Common myeloid progenitor, CD34-positive (primary cell): ENCODE measurements at regions not wholly inside any gene's neighbourhood (a gene's known extent, or its start where the extent isn't known, plus 50 kb on each side); places are given as distances from the start of the nearest gene placed in this dataset.

ENCODE experiments used
- CTCF ChIA-PET: fragments of 350-600 bp; sonication (Branson Sonifier 250); formaldehyde crosslinking; loops from one replicate; lab custom pipeline; 2021; ENCODE audit warnings: antibody characterized with exemption; lab: Charles Lee
- POLR2A ChIA-PET: fragments of 350-600 bp; sonication (Branson Sonifier 250); formaldehyde crosslinking; loops from one replicate; lab custom pipeline; 2021; ENCODE audit warnings: antibody characterized with exemption; lab: Charles Lee
- DNase-seq, 3 donors: peaks; one replicate each; pipeline versions ENCODE4 v3.0.0 to v3.0.0-alpha.2; 2013
- H3K27ac ChIP-seq, 2 experiments: 1 replicate in 1 of 2; 2 replicates in 1 of 2; pipeline ENCODE4 v1.7.0; 2013; ENCODE audit warnings: inconsistent platforms in 2 of 2, low read length in 2 of 2, mild to moderate bottlenecking in 2 of 2, low read depth in 1 of 2, moderate library complexity in 1 of 2; ENCODE audit not compliant: severe bottlenecking in 2 of 2, insufficient read depth in 1 of 2, poor library complexity in 1 of 2
- H3K27me3 ChIP-seq, 5 experiments: replicated peaks in 2 of 5; 1 replicate in 3 of 5; 2 replicates in 2 of 5; pipeline versions ENCODE4 v1.6.1 to v1.7.0; 2013; ENCODE audit warnings: low read length in 4 of 5, mild to moderate bottlenecking in 2 of 5, moderate library complexity in 2 of 5, inconsistent platforms in 1 of 5; ENCODE audit not compliant: insufficient read depth in 5 of 5, control insufficient read depth in 4 of 5
- H3K36me3 ChIP-seq, 4 experiments: 1 replicate in 2 of 4; 2 replicates in 2 of 4; pipeline versions ENCODE4 v1.6.1 to v1.7.0; 2013; ENCODE audit warnings: low read length in 3 of 4, control low read depth in 1 of 4, mild to moderate bottlenecking in 1 of 4; ENCODE audit not compliant: control insufficient read depth in 4 of 4, insufficient read depth in 4 of 4
- H3K4me1 ChIP-seq, 4 experiments: 1 replicate in 3 of 4; 2 replicates in 1 of 4; pipeline versions ENCODE4 v1.6.1 to v1.7.1; 2013; ENCODE audit warnings: low read length in 3 of 4, mild to moderate bottlenecking in 3 of 4, control low read depth in 1 of 4, inconsistent platforms in 1 of 4, moderate library complexity in 1 of 4; ENCODE audit not compliant: control insufficient read depth in 4 of 4, insufficient read depth in 4 of 4; ENCODE audit errors: control extremely low read depth in 1 of 4
- H3K4me3 ChIP-seq, 7 experiments: 1 replicate in 4 of 7; 2 replicates in 3 of 7; pipeline versions ENCODE4 v1.5.1 to v1.7.0; 2013; ENCODE audit warnings: mild to moderate bottlenecking in 7 of 7, low read length in 6 of 7, moderate library complexity in 6 of 7, inconsistent platforms in 2 of 7, low read depth in 2 of 7, control low read depth in 1 of 7; ENCODE audit not compliant: insufficient read depth in 4 of 7, control insufficient read depth in 1 of 7; ENCODE audit errors: extremely low read depth in 1 of 7
- H3K9me3 ChIP-seq, 5 experiments: 1 replicate in 4 of 5; 2 replicates in 1 of 5; pipeline versions ENCODE4 v1.6.1 to v1.7.1; 2013; ENCODE audit warnings: low read length in 4 of 5, mild to moderate bottlenecking in 2 of 5, inconsistent platforms in 1 of 5, low read depth in 1 of 5, moderate library complexity in 1 of 5; ENCODE audit not compliant: control insufficient read depth in 4 of 5, insufficient read depth in 2 of 5; ENCODE audit errors: control extremely low read depth in 1 of 5
- WGBS: methylation state at CpG from one replicate; pipeline ENCODE4 v1.1.5; 2013; ENCODE audit not compliant: insufficient coverage; 5-methylcytosine and 5-hydroxymethylcytosine counted together

GRCh38 chr13:106311004-106311403, 224.5 kb downstream of the EFNB2 start:
- POLR2A ChIA-PET, result no interaction called here
- CTCF ChIA-PET, result no interaction called here
- H3K9me3 ChIP-seq, result no peaks in the 10 kb centered on the region
- WGBS, result 100% methylated on average over 4 of the region's 9 CpGs
- no peaks in the 10 kb centered on the region for H3K4me1 ChIP-seq
- H3K36me3 ChIP-seq, result no peaks in the 10 kb centered on the region
- H3K4me3 ChIP-seq, result no peak overlapping the region
- no peak overlapping the region for H3K27ac ChIP-seq
- no peak for DNase-seq
- peaks cover 0 to 3% (median 0%) of the 10 kb centered on the region in 5 experiments for H3K27me3 ChIP-seq

GRCh38 chr13:106310291-106310865, 225.1 kb downstream of the EFNB2 start:
- no peak for DNase-seq
- H3K36me3 ChIP-seq, result no peaks in the 10 kb centered on the region
- no CpG with 5 or more reads among the region's 1 CpG for WGBS
- no peaks in the 10 kb centered on the region for H3K9me3 ChIP-seq
- H3K4me3 ChIP-seq, result no peak overlapping the region
- H3K4me1 ChIP-seq, result no peaks in the 10 kb centered on the region
- no peak overlapping the region for H3K27ac ChIP-seq
- H3K27me3 ChIP-seq, result peaks cover 0 to 3% (median 0%) of the 10 kb centered on the region in 5 experiments
- POLR2A ChIA-PET, result no interaction called here
- CTCF ChIA-PET, result interaction anchor here (0.6 to 0.7 kb wide), 2 partner anchors 8 to 19 kb away, joined by 3 read pairs; no protein-coding TSS in a partner anchor

GRCh38 chr13:106306748-106307277, 228.6 kb downstream of the EFNB2 start:
- Histone ChIP-seq H3K27ac (no peak overlapping the region), H3K27me3 (peaks cover 0 to 3% (median 0%) of the 10 kb centered on the region in 5 experiments), H3K4me1 (no peaks in the 10 kb centered on the region), H3K36me3 (no peaks in the 10 kb centered on the region), H3K9me3 (peaks cover 0 to 2% (median 0%) of the 10 kb centered on the region in 5 experiments), H3K4me3 (no peak overlapping the region)
- ChIA-PET POLR2A (no interaction called here), CTCF (no interaction called here)
- DNase-seq, result no peak
- WGBS, result 100% methylated on average over 4 of the region's 6 CpGs

GRCh38 chr13:106302843-106303242, 232.6 kb downstream of the EFNB2 start:
- ChIA-PET CTCF (no interaction called here), POLR2A (no interaction called here)
- Histone ChIP-seq H3K27ac (no peak overlapping the region), H3K27me3 (no peaks in the 10 kb centered on the region), H3K4me3 (no peak overlapping the region), H3K36me3 (no peaks in the 10 kb centered on the region), H3K4me1 (no peaks in the 10 kb centered on the region), H3K9me3 (peaks cover 0 to 6% (median 0%) of the 10 kb centered on the region in 5 experiments)
- WGBS, result no CpG with 5 or more reads among the region's 2 CpGs
- DNase-seq, result no peak

- WGBS, result no CpG with 5 or more reads among the region's 1 CpG
Observed at GRCh38 chr13:106302011-106302410, 233.5 kb downstream of the EFNB2 start.

GRCh38 chr13:106299621-106300020, 235.8 kb downstream of the EFNB2 start:
- H3K36me3 ChIP-seq, result no peaks in the 10 kb centered on the region
- no peaks in the 10 kb centered on the region for H3K27me3 ChIP-seq
- H3K4me1 ChIP-seq, result no peaks in the 10 kb centered on the region
- peaks cover 0 to 8% (median 0%) of the 10 kb centered on the region in 5 experiments for H3K9me3 ChIP-seq
- CTCF ChIA-PET, result no interaction called here
- no peak overlapping the region for H3K27ac ChIP-seq
- no peak overlapping the region for H3K4me3 ChIP-seq
- POLR2A ChIA-PET, result no interaction called here
- WGBS, result 93% methylated on average over 2 of the region's 5 CpGs
- no peak for DNase-seq

More at GRCh38 chr13:106302011-106302410, 233.5 kb downstream of the EFNB2 start:
- no peaks in the 10 kb centered on the region for H3K36me3 ChIP-seq
- no peaks in the 10 kb centered on the region for H3K27me3 ChIP-seq
- H3K9me3 ChIP-seq, result peaks cover 0 to 8% (median 0%) of the 10 kb centered on the region in 5 experiments
- no peak for DNase-seq
- H3K4me1 ChIP-seq, result no peaks in the 10 kb centered on the region
- H3K4me3 ChIP-seq, result no peak overlapping the region
- ChIA-PET POLR2A (no interaction called here), CTCF (no interaction called here)
- no peak overlapping the region for H3K27ac ChIP-seq

- DNase-seq, result no peak
- Histone ChIP-seq H3K4me1 (no peaks in the 10 kb centered on the region), H3K9me3 (peaks cover 0 to 6% (median 0%) of the 10 kb centered on the region in 5 experiments), H3K36me3 (no peaks in the 10 kb centered on the region), H3K27me3 (no peaks in the 10 kb centered on the region), H3K4me3 (no peak overlapping the region), H3K27ac (no peak overlapping the region)
- WGBS, result no CpG with 5 or more reads among the region's 1 CpG
- ChIA-PET POLR2A (no interaction called here), CTCF (no interaction called here)
Observed at GRCh38 chr13:106297283-106297682, 238.2 kb downstream of the EFNB2 start.
